Smooth muscle cell (in vitro differentiated cells): ENCODE measurements at regions not wholly inside any gene's neighbourhood (a gene's known extent, or its start where the extent isn't known, plus 50 kb on each side); places are given as distances from the start of the nearest gene placed in this dataset.

Experiments used
- DNase-seq: peaks from one replicate; lab custom pipeline; 2025; ENCODE audit not compliant: unreplicated experiment; lab: John Stamatoyannopoulos, UW
- H2AFZ ChIP-seq: fragments of 200-600 bp; sonication (generic); 2 replicates; pipeline ENCODE4 v1.6.0; 2016; ENCODE audit warnings: antibody characterized with exemption, low read depth, mild to moderate bottlenecking
- H3F3A ChIP-seq: fragments of 200-600 bp; sonication (generic); 2 replicates; pipeline ENCODE4 v1.6.0; 2017; ENCODE audit warnings: antibody characterized with exemption, low read depth
- H3K27ac ChIP-seq: fragments of 200-600 bp; sonication (generic); 2 replicates; pipeline ENCODE4 v1.5.1; 2016; ENCODE audit warnings: low read depth, mild to moderate bottlenecking
- H3K27me3 ChIP-seq: fragments of 200-600 bp; sonication (generic); 2 replicates; pipeline ENCODE4 v1.6.1; 2016; ENCODE audit warnings: low read depth, mild to moderate bottlenecking
- H3K36me3 ChIP-seq: fragments of 200-600 bp; sonication (generic); 2 replicates; pipeline ENCODE4 v1.5.1; 2016; ENCODE audit warnings: low read depth
- H3K4me1 ChIP-seq: fragments of 200-600 bp; sonication (generic); 2 replicates; pipeline ENCODE4 v1.5.1; 2016; ENCODE audit warnings: low read depth
- H3K4me2 ChIP-seq: fragments of 200-600 bp; sonication (generic); 2 replicates; pipeline ENCODE4 v1.6.0; 2016; ENCODE audit warnings: mild to moderate bottlenecking
- H3K4me3 ChIP-seq: fragments of 200-600 bp; sonication (generic); 2 replicates; pipeline ENCODE4 v1.5.1; 2016; ENCODE audit warnings: mild to moderate bottlenecking
- H3K79me2 ChIP-seq: fragments of 200-600 bp; sonication (generic); 2 replicates; pipeline ENCODE4 v1.6.0; 2016; ENCODE audit warnings: low read depth, mild to moderate bottlenecking
- H3K9ac ChIP-seq: fragments of 200-600 bp; sonication (generic); 2 replicates; pipeline ENCODE4 v1.6.0; 2016; ENCODE audit warnings: low read depth
- H3K9me3 ChIP-seq: fragments of 200-600 bp; sonication (generic); replicated peaks from 2 replicates; pipeline ENCODE4 v1.5.1; 2016; ENCODE audit warnings: low read depth
- H4K20me1 ChIP-seq: fragments of 200-600 bp; sonication (generic); 2 replicates; pipeline ENCODE4 v1.6.0; 2016; ENCODE audit warnings: low read depth
- CTCF ChIP-seq: fragments of 200-600 bp; sonication (generic); IDR thresholded peaks from 2 replicates; pipeline ENCODE4 v1.5.1; 2017; ENCODE audit warnings: borderline replicate concordance, mild to moderate bottlenecking, antibody characterized with exemption; ENCODE audit not compliant: insufficient read depth, poor library complexity, severe bottlenecking
- WGBS: methylation state at CpG from one replicate; pipeline ENCODE4 v1.1.7; 2016; ENCODE audit warnings: low lambda C conversion rate; 5-methylcytosine and 5-hydroxymethylcytosine counted together

- H2AFZ ChIP-seq, result no peak overlapping the region
- H3K36me3 ChIP-seq, result no peaks in the 10 kb centered on the region
- H3F3A ChIP-seq, result no peaks in the 10 kb centered on the region
- H3K9ac ChIP-seq, result no peak overlapping the region
- H3K4me1 ChIP-seq, result no peaks in the 10 kb centered on the region
- no peak overlapping the region for H3K4me3 ChIP-seq
- H3K9me3 ChIP-seq, result no peaks in the 10 kb centered on the region
- DNase-seq, result no peak
- no peak overlapping the region for H3K4me2 ChIP-seq
- WGBS, result 67% methylated on average over 1 of the region's 1 CpG
- H3K27me3 ChIP-seq, result no peaks in the 10 kb centered on the region
- H4K20me1 ChIP-seq, result no peaks in the 10 kb centered on the region
- TF ChIP-seq CTCF, result no peak
- no peak overlapping the region for H3K27ac ChIP-seq
- no peaks in the 10 kb centered on the region for H3K79me2 ChIP-seq
These were observed 141.6 kb upstream of the AADAT start for GRCh38 chr4:170231377-170231776.

- Histone ChIP-seq H3K9ac (no peak overlapping the region), H2AFZ (no peak overlapping the region), H3F3A (no peaks in the 10 kb centered on the region), H3K4me1 (no peaks in the 10 kb centered on the region), H3K27me3 (no peaks in the 10 kb centered on the region), H3K4me3 (no peak overlapping the region), H3K9me3 (no peaks in the 10 kb centered on the region), H3K79me2 (no peaks in the 10 kb centered on the region), H3K36me3 (no peaks in the 10 kb centered on the region), H3K4me2 (no peak overlapping the region), H3K27ac (no peak overlapping the region), H4K20me1 (no peaks in the 10 kb centered on the region)
- no peak for TF ChIP-seq CTCF
- WGBS, result 78% methylated on average over 5 of the region's 5 CpGs
- no peak for DNase-seq
These were observed 140.5 kb upstream of the AADAT start for GRCh38 chr4:170230242-170230641.

- H3K27ac ChIP-seq, result no peak overlapping the region
- H3K4me2 ChIP-seq, result no peak overlapping the region
- no peak for TF ChIP-seq CTCF
- no peak for DNase-seq
- no peak overlapping the region for H3K9ac ChIP-seq
- H3K36me3 ChIP-seq, result no peaks in the 10 kb centered on the region
- no peaks in the 10 kb centered on the region for H3K79me2 ChIP-seq
- 60% methylated on average over 1 of the region's 1 CpG for WGBS
- H3K4me3 ChIP-seq, result no peak overlapping the region
- no peaks in the 10 kb centered on the region for H3F3A ChIP-seq
- H3K4me1 ChIP-seq, result no peaks in the 10 kb centered on the region
- no peaks in the 10 kb centered on the region for H3K27me3 ChIP-seq
- no peaks in the 10 kb centered on the region for H3K9me3 ChIP-seq
- H4K20me1 ChIP-seq, result no peaks in the 10 kb centered on the region
- no peak overlapping the region for H2AFZ ChIP-seq
These were observed 139.2 kb upstream of the AADAT start for GRCh38 chr4:170229006-170229405.

GRCh38 chr4:170227928-170228327 is 138.2 kb upstream of the AADAT start:
- no peak overlapping the region for H3K4me2 ChIP-seq
- no peaks in the 10 kb centered on the region for H4K20me1 ChIP-seq
- no peak for DNase-seq
- H3K4me1 ChIP-seq, result no peaks in the 10 kb centered on the region
- H3K4me3 ChIP-seq, result no peak overlapping the region
- H3K27me3 ChIP-seq, result no peaks in the 10 kb centered on the region
- peak; percentile 6 for TF ChIP-seq CTCF
- H3K79me2 ChIP-seq, result no peaks in the 10 kb centered on the region
- WGBS, result 91% methylated on average over 2 of the region's 2 CpGs
- H2AFZ ChIP-seq, result no peak overlapping the region
- H3K36me3 ChIP-seq, result no peaks in the 10 kb centered on the region
- no peak overlapping the region for H3K27ac ChIP-seq
- H3K9ac ChIP-seq, result no peak overlapping the region
- H3K9me3 ChIP-seq, result no peaks in the 10 kb centered on the region
- no peaks in the 10 kb centered on the region for H3F3A ChIP-seq
